ENCODE measurements at regions not wholly inside any gene's neighbourhood (a gene's known extent, or its start where the extent isn't known, plus 50 kb on each side); places are given as distances from the start of the nearest gene placed in this dataset.

DNA sequence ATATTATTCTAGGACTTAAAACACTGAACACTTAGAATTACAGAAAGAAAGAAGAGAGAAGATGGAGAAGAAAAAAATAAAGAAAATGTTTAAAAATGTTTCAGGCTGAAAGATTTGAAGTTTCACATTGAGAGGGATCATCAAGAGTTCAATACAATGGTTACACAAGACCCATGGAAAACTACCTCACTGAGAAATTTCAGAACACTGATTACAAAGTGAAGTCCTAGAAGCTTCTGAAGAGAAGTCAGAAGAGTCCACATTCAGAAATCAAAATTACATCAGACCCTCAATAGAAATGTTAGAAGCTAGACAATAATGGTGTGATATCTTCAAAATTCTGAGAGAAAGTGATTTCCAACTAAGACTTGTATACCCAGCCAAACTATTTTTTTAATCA is 196.1 kb downstream of the MACC1 start:
- DNase-seq (ENCODE audit: low read depth): no peak

- DNase-seq (ENCODE audit: low read depth): no peak
Measured at GRCh38 chr7:20019757-20020432, 197.3 kb downstream of the MACC1 start.

DNA sequence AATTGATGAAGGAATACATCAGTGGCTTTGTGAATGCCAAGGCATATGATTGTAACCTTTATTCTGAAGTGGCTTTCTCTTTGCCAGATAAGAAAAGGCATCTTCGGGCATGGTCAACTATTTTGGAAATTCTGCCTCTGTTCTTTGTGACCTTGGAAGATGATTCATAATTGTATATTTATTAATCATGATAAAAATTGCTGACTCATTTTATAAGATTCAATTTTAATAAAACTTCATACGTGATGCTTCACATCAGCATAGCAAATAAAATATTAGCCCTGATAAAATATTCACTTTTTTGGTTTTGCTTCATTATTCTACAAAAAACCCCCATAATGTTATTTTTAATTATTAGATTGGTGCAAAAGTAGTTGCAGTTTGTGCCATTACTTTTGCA is 200.5 kb downstream of the MACC1 start:
- no peak for DNase-seq (ENCODE audit: low read depth)

DNA sequence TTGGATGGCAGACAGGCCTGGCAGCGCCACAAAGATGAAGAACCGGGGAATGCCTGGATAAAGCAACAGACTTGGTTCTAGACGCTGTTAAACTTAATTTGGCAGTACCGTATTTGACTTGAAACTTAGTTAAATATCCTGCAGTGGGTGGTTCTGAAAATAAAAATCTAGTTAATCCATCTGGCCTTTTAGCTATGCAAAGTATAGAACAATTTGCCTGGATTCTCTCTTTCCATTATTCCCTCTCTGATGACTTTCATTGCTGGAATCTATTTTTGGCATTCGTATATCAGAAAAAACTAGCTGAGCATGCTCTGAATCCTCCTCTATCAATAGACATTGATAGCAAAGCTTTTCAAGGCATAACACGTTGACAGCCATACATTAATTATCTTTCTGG is 203.6 kb downstream of the MACC1 start:
- DNase-seq (ENCODE audit: low read depth): no peak

- no peak for DNase-seq (ENCODE audit: low read depth)
Measured at GRCh38 chr7:20012100-20012499, 205.1 kb downstream of the MACC1 start.

GRCh38 chr7:20010877-20011276 is 206.3 kb downstream of the MACC1 start:
- no peak for DNase-seq (ENCODE audit: low read depth)

- no peak for DNase-seq (ENCODE audit: low read depth)
Measured at GRCh38 chr7:20007510-20007909, 209.7 kb downstream of the MACC1 start.

GRCh38 chr7:20005081-20005480 is 212.1 kb downstream of the MACC1 start:
- no peak for DNase-seq (ENCODE audit: low read depth)

DNA sequence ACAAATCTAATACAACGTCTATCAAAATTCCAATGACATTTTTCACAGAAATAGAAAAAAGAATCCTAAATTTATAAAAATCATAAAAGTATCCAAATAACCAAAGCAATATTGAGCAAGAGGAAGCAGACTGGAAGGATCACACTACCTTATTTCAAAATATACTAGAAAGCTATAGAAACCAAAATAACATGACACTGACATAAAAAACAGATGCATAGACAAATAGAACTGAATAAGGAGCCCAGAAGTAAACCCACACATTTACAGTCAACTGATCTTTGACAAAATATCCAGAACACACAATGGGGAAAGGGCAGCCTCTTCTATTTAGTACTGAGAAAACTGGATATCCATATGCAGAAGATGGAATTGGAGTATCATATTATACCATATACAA is 217.5 kb downstream of the MACC1 start:
- no peak for DNase-seq (ENCODE audit: low read depth)

DNA sequence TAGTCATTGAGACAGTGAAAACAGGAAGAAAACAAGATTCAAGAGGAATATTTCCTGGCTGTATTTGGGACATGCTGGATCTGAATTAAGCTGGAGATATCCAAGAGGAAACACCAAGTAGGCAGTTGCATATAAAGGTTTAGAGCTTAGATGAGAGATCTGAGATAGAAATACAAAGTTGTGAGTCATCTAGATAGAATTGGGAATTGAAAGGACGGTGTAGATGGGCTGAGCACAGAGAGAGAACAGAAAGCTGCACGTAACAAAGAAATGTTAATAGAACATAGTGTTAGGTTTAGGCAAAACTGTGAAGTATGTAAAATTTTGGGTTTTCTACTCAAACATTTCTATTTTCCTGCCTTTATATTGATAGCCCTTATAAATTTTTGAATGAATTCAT is 218.5 kb upstream of the TMEM196 start:
- peak; percentile 3 for DNase-seq (ENCODE audit: low read depth)

GRCh38 chr7:19989906-19990305 is 216.5 kb upstream of the TMEM196 start:
- no peak for DNase-seq (ENCODE audit: low read depth)

- no peak for DNase-seq (ENCODE audit: low read depth)
Measured at GRCh38 chr7:19988860-19989259, 215.4 kb upstream of the TMEM196 start.

DNA sequence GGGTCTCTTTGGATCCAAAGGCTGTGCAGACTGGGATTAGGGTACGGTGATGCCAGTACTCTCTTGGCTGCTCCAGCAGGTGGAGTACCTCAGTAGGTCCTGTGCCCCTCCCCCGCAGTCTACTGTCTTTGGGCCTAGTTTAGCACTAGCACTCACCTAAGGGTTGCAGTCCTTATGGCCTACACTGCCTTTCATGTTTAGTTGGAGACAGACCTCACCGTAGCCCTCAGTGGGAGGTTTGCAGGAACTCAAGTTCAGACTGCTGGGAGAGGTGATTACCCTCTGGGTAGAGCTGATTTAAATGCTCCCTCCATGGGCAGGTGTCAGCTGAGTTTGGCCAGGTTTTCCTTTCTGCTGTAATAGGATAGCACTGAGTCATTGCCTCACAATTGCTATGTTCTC is 210.8 kb upstream of the TMEM196 start:
- no peak for DNase-seq (ENCODE audit: low read depth)

GRCh38 chr7:19982841-19983835 is 209.7 kb upstream of the TMEM196 start:
- DNase-seq (ENCODE audit: low read depth): peak; percentile 67

DNA sequence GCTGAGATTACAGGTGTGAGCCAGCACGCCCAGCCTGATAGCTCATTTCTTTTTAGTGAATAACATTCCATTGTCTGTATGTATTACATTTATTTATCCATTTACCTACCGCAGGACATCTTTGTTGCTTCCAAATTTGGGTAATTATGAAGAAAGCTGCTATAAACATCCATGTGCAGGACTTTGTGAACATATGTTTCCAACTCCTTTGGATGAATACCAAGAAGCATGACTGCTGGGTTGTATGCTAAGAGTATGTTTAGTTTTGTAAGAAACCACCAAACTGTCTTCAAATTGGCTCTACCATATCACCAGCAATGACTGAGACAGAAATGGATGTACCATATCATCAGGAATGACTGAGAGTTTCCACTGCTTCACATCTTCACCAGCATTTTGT is 200.2 kb upstream of the TMEM196 start:
- no peak for DNase-seq (ENCODE audit: low read depth)

GRCh38 chr7:19972876-19973275 is 199.5 kb upstream of the TMEM196 start:
- DNase-seq (ENCODE audit: low read depth): no peak

DNA sequence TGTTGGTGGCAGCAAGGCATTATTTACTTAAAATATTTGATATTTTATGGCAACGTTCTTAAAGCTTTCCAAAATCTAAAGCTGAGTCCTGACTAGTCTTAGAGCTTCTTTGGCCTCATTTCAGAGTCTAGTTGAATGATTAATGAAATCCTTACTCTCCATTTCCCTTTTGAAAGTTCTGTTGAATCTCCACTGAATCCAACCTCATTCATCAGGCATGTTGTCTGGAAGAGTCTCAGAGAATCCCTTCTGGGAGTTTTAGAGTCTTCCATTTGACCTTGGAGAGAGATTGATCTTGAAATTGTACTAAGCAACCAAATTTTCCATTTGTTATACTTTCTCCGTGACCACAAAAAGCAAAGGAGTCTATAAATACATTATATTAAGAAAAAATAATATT is 198.5 kb upstream of the TMEM196 start:
- DNase-seq (ENCODE audit: low read depth): no peak

- no peak for DNase-seq (ENCODE audit: low read depth)
Measured at GRCh38 chr7:19970514-19970913, 197.1 kb upstream of the TMEM196 start.

GRCh38 chr7:19969859-19970493 is 196.6 kb upstream of the TMEM196 start:
- peak; percentile 28 for DNase-seq (ENCODE audit: low read depth)

- DNase-seq (ENCODE audit: low read depth): peak; percentile 48
Measured at GRCh38 chr7:19964246-19964645, 190.8 kb upstream of the TMEM196 start.

GRCh38 chr7:19963695-19964094 is 190.3 kb upstream of the TMEM196 start:
- no peak for DNase-seq (ENCODE audit: low read depth)

GRCh38 chr7:19958309-19958896 is 185.0 kb upstream of the TMEM196 start:
- DNase-seq (ENCODE audit: low read depth): peak; percentile 90

Measured in iris pigment epithelial cell (primary cell).